ENCODE measurements at regions not wholly inside any gene's neighbourhood (a gene's known extent, or its start where the extent isn't known, plus 50 kb on each side); places are given as distances from the start of the nearest gene placed in this dataset.

DNA sequence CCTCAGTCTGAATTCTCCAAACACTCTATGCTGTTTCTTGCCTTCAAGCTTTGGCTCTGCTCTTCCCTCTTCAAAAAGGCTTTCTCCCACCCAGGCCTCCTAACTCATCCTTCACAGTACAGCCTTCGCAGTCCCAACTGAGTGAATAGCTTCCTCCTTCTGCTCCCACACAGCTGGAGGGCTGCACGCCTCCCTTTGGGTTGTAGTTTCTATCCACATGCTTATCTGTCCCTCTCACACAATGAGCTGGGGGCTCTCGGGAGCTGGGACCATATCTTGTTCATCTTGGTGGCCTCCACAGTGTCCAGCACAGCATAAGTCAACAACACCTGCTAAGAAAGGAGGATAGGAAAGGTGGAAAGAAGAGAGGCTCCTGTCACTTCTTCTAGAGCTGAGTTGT is 69.5 kb upstream of the XPA start:
- Histone ChIP-seq H4K20me1 (ENCODE audit: insufficient read depth, low read length) (no peaks in the 10 kb centered on the region), H3K56ac (ENCODE audit: extremely low read depth, insufficient read depth, low read length) (no peak overlapping the region), H4K91ac (ENCODE audit: insufficient read depth, low read depth, low read length) (peak overlapping the region; percentile 45; the same call in 1 of the 2 replicates), H3K18ac (ENCODE audit: low read depth, low read length) (peak overlapping the region; percentile 32; the same call in 1 of the 2 replicates), H3K4me1 (ENCODE audit: control insufficient read depth, insufficient read depth, low read length) (peaks cover 3% of the 10 kb centered on the region; the same call in 1 of the 2 replicates), H2AK9ac (replicated peaks; ENCODE audit: low read depth, low read length, poor library complexity) (no peak overlapping the region), H2AK5ac (ENCODE audit: low read depth, low read length) (no peak overlapping the region), H4K8ac (ENCODE audit: low read depth in 2 of 2, low read length in 2 of 2) (peak overlapping the region in 1 of 2 experiments; percentile 2; a peak in 2 of 4 replicates), H2AFZ (replicated peaks; ENCODE audit: low read length, poor library complexity) (no peak overlapping the region), H4K5ac (ENCODE audit: low read depth, low read length) (no peak overlapping the region; the same call in 1 of the 2 replicates), H3K9me3 (ENCODE audit: control insufficient read depth, insufficient read depth, low read length) (no peaks in the 10 kb centered on the region; the same call in 1 of the 2 replicates), H3K4me2 (ENCODE audit: low read depth, low read length) (no peak overlapping the region), H3K79me1 (ENCODE audit: low read depth in 1 of 2, low read length in 2 of 2) (no peaks in the 10 kb centered on the region), H2BK120ac (ENCODE audit: low read depth, low read length) (peak overlapping the region; percentile 73), H3K9ac (ENCODE audit: low read depth, low read length) (no peak overlapping the region), H3K4ac (ENCODE audit: low read depth, low read length) (peak overlapping the region; percentile 35; the same call in 1 of the 2 replicates), H3K23ac (ENCODE audit: low read depth, low read length) (0 out of 2 replicates have a peak overlapping the region, but pooled peaks have one; percentile 0), H3K27me3 (ENCODE audit: control insufficient read depth, insufficient read depth, low read length) (peaks cover 33% of the 10 kb centered on the region), H3K4me3 (ENCODE audit: insufficient read depth, low read depth, low read length) (no peak overlapping the region), H2BK5ac (ENCODE audit: low read depth, low read length, poor library complexity, severe bottlenecking) (peak overlapping the region; percentile 55), H2BK15ac (ENCODE audit: low read depth, low read length) (no peak overlapping the region; the same call in 2 of the 3 replicates), H3K27ac (ENCODE audit: insufficient read depth, low read length) (no peak overlapping the region), H3K36me3 (ENCODE audit: control insufficient read depth, insufficient read depth, low read length) (no peaks in the 10 kb centered on the region), H2BK20ac (ENCODE audit: low read depth, low read length) (peak overlapping the region; percentile 18; the same call in 1 of the 2 replicates), H3K9me1 (ENCODE audit: insufficient read depth, low read length) (no peaks in the 10 kb centered on the region), H3K14ac (replicated peaks; ENCODE audit: low read depth, low read length) (peak overlapping the region; percentile 15; the same call in 1 of the 2 replicates)
- dilution Hi-C loops (cut with HindIII; ENCODE audit: low sequenced_read_pairs, unreplicated experiment) = no loop called here
- no TSS peak for BruUV-seq (replicated peaks)
- intact Hi-C loops (cut with micrococcal nuclease) = no loop called here
- ChIA-PET POLR2A (ENCODE audit: unreplicated experiment) (no interaction called here), CTCF (interaction anchor here (0.8 kb wide), 1 partner anchor 81 kb away, joined by 3 read pairs; no protein-coding TSS in a partner anchor)
- in situ Hi-C loops (cut with MboI; ENCODE audit: low sequenced_read_pairs) = no loop called here
- 68% methylated on average over 2 of the region's 3 CpGs; no CpG with 5 or more reads in 1 of the 2 experiments for WGBS, 2 experiments (ENCODE audit: extremely low coverage in 2 of 2, insufficient read length in 1 of 2)
- no peak for TF ChIP-seq NFE2L2 (IDR thresholded peaks at IDR 0.05; ENCODE audit: low read depth, low read length)
- no peak for TF ChIP-seq FOS (IDR thresholded peaks at IDR 0.05; ENCODE audit: low read depth, low read length)
- ATAC-seq (ENCODE audit: low read depth) (no peak), DNase-seq (no peak)
